Keratinocyte (primary cell): ENCODE measurements at regions not wholly inside any gene's neighbourhood (a gene's known extent, or its start where the extent isn't known, plus 50 kb on each side); places are given as distances from the start of the nearest gene placed in this dataset.

Experiments used
- DNase-seq: peaks from one replicate; pipeline ENCODE4 v3.0.0-alpha.2; 2011; ENCODE audit warnings: low read depth, missing footprints, low spot score
- FAIRE-seq: peaks from 2 replicates; lab custom pipeline; 2011; peaks lifted over from hg19 to GRCh38; lab: Jason Lieb, UNC
- H2AFZ ChIP-seq: 2 replicates; pipeline ENCODE4 v1.6.0; 2012; ENCODE audit warnings: low read length, control low read depth, inconsistent platforms; ENCODE audit not compliant: control insufficient read depth
- H3K27ac ChIP-seq: 2 replicates; pipeline ENCODE4 v1.5.1; 2011; ENCODE audit warnings: low read length; ENCODE audit not compliant: control insufficient read depth, insufficient read depth
- H3K27me3 ChIP-seq: 3 replicates; pipeline ENCODE4 v1.6.0; 2011; ENCODE audit warnings: low read length; ENCODE audit not compliant: control insufficient read depth, insufficient read depth; ENCODE audit errors: extremely low read depth
- H3K36me3 ChIP-seq, 2 experiments: 2 replicates in 1 of 2; 3 replicates in 1 of 2; pipeline ENCODE4 v1.5.1; 2011; ENCODE audit warnings: low read length in 2 of 2, mild to moderate bottlenecking in 1 of 2; ENCODE audit not compliant: control insufficient read depth in 2 of 2, insufficient read depth in 2 of 2; ENCODE audit errors: extremely low read depth in 1 of 2
- H3K4me1 ChIP-seq: 3 replicates; pipeline ENCODE4 v1.5.1; 2011; ENCODE audit warnings: low read length; ENCODE audit not compliant: control insufficient read depth, insufficient read depth; ENCODE audit errors: extremely low read depth
- H3K4me2 ChIP-seq: 3 replicates; pipeline ENCODE4 v1.6.0; 2011; ENCODE audit warnings: low read depth, low read length; ENCODE audit not compliant: control insufficient read depth, insufficient read depth; ENCODE audit errors: extremely low read depth
- H3K4me3 ChIP-seq, 3 experiments: fragments of 200-600 bp in 1 of 3; sonication (generic) in 1 of 3; 2 replicates in 2 of 3; 3 replicates in 1 of 3; pipeline ENCODE4 v1.5.1; 2011 to 2016; ENCODE audit warnings: low read length in 3 of 3, mild to moderate bottlenecking in 3 of 3, control low read depth in 2 of 3, inconsistent platforms in 1 of 3, low read depth in 1 of 3, mixed read lengths in 1 of 3, mixed run types in 1 of 3, moderate library complexity in 1 of 3; ENCODE audit not compliant: control insufficient read depth in 2 of 3, insufficient read depth in 2 of 3; ENCODE audit errors: extremely low read depth in 1 of 3
- H3K79me2 ChIP-seq: 2 replicates; pipeline ENCODE4 v1.6.0; 2012; ENCODE audit warnings: low read length; ENCODE audit not compliant: control insufficient read depth, insufficient read depth
- H3K9ac ChIP-seq: 3 replicates; pipeline ENCODE4 v1.6.0; 2011; ENCODE audit warnings: low read length; ENCODE audit not compliant: control insufficient read depth, insufficient read depth; ENCODE audit errors: extremely low read depth
- H3K9me1 ChIP-seq: 3 replicates; pipeline ENCODE4 v1.6.0; 2011; ENCODE audit warnings: low read length; ENCODE audit not compliant: control insufficient read depth, insufficient read depth; ENCODE audit errors: extremely low read depth
- H3K9me3 ChIP-seq: 2 replicates; pipeline ENCODE4 v1.5.1; 2012; ENCODE audit warnings: low read depth, low read length; ENCODE audit not compliant: control insufficient read depth
- H4K20me1 ChIP-seq: 3 replicates; pipeline ENCODE4 v1.6.0; 2011; ENCODE audit warnings: low read length; ENCODE audit not compliant: control insufficient read depth, insufficient read depth; ENCODE audit errors: extremely low read depth
- CTCF ChIP-seq, 3 experiments: IDR thresholded peaks in 1 of 3; conservative IDR thresholded peaks in 1 of 3; optimal IDR thresholded peaks in 1 of 3; 2 replicates in 2 of 3; 3 replicates in 1 of 3; pipeline versions ENCODE3 to v1.5.1; 2011; ENCODE audit warnings: low read length in 3 of 3, mild to moderate bottlenecking in 3 of 3, moderate library complexity in 2 of 3, control low read depth in 1 of 3, inconsistent platforms in 1 of 3; ENCODE audit not compliant: insufficient read depth in 2 of 3; ENCODE audit errors: extremely low read depth in 1 of 3
- EZH2 ChIP-seq: IDR thresholded peaks from one replicate; pipeline ENCODE4 v1.6.1; 2012; ENCODE audit warnings: inconsistent platforms, mild to moderate bottlenecking, low read length, moderate library complexity
- dilution Hi-C: fragments of 300-500 bp; cut with MboI; formaldehyde crosslinking; loops from one replicate; pipeline ENCODE4 v1.7.0; 2020; ENCODE audit warnings: low sequenced_read_pairs; ENCODE audit not compliant: extremely low pct_ligation_motif_present

GRCh38 chr4:71980976-71981375 is 50.8 kb upstream of the NPFFR2 start:
- dilution Hi-C loops: no loop called here
- Histone ChIP-seq H3K9me3 (no peaks in the 10 kb centered on the region), H3K9ac (no peak overlapping the region), H3K4me2 (no peak overlapping the region), H3K27ac (no peak overlapping the region), H3K27me3 (no peaks in the 10 kb centered on the region), H3K79me2 (no peaks in the 10 kb centered on the region), H4K20me1 (no peaks in the 10 kb centered on the region), H3K4me3 (no peak overlapping the region), H2AFZ (no peak overlapping the region), H3K9me1 (no peaks in the 10 kb centered on the region), H3K36me3 (no peaks in the 10 kb centered on the region), H3K4me1 (no peaks in the 10 kb centered on the region)
- DNase-seq (no peak), FAIRE-seq (no peak)
- TF ChIP-seq EZH2: no peak
- no peak for TF ChIP-seq CTCF (optimal IDR thresholded peaks at IDR 0.05 in 1 of 3, IDR thresholded peaks at IDR 0.05 in 1 of 3, conservative IDR thresholded peaks at IDR 0.05 in 1 of 3; ENCODE audit: extremely low read depth in 1 of 3, insufficient read depth in 2 of 3, low read length in 3 of 3)
